GM20000 (cell line): ENCODE measurements at regions not wholly inside any gene's neighbourhood (a gene's known extent, or its start where the extent isn't known, plus 50 kb on each side); places are given as distances from the start of the nearest gene placed in this dataset.

Experiments used
- DNase-seq: peaks from one replicate; pipeline ENCODE4 v3.0.0; 2012; ENCODE audit warnings: low spot score
- CTCF ChIP-seq: IDR thresholded peaks from 2 replicates; pipeline ENCODE4 v1.5.1; 2012; ENCODE audit warnings: mild to moderate bottlenecking, control low read depth; ENCODE audit errors: extremely low read depth, missing control alignments

GRCh38 chr1:10890491-10891071, 94.1 kb upstream of the CASZ1 start:
- no peak for DNase-seq
- no peak for TF ChIP-seq CTCF

- no peak for TF ChIP-seq CTCF
- no peak for DNase-seq
These were observed 94.6 kb upstream of the CASZ1 start for GRCh38 chr1:10891091-10891490.

GRCh38 chr1:10892138-10893065, 96.0 kb upstream of the CASZ1 start:
- TF ChIP-seq CTCF: no peak
- DNase-seq: no peak

- TF ChIP-seq CTCF: no peak
- DNase-seq: no peak
These were observed 99.2 kb upstream of the CASZ1 start for GRCh38 chr1:10895621-10896020.

GRCh38 chr1:10896673-10897072, 100.2 kb upstream of the CASZ1 start:
- no peak for DNase-seq
- no peak for TF ChIP-seq CTCF

GRCh38 chr1:10897321-10897980, 101.0 kb upstream of the CASZ1 start:
- no peak for DNase-seq
- TF ChIP-seq CTCF: no peak
